ENCODE measurements at regions not wholly inside any gene's neighbourhood (a gene's known extent, or its start where the extent isn't known, plus 50 kb on each side); places are given as distances from the start of the nearest gene placed in this dataset.

DNA sequence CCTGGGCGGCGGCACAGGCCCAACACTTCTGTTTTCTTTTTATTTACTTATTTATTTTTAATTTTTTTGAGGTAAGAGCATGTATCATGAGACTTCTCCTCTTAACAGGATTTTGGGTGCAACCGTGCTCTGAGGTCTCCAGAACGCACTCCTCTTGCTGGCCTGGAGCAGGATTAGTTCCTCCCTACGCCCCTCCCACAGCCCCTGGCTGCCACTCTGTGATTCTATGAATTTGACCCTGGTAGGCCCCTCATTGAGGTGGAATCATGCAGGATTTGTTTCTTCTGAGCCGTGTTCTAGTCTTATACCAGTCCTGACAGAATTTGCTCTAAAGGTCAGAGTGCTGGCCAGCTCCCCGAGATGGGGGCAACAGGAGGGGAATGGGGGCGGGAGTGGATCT, 106.5 kb upstream of the HS6ST1 start:
- Histone ChIP-seq H3K4me1 (ENCODE audit: control insufficient read depth, insufficient read depth, low read length, poor library complexity, severe bottlenecking) (no peaks in the 10 kb centered on the region), H3K36me3 (ENCODE audit: control insufficient read depth, insufficient read depth, low read length) (no peaks in the 10 kb centered on the region), H3K9me3 (ENCODE audit: control insufficient read depth, low read length) (no peaks in the 10 kb centered on the region), H3K27ac (ENCODE audit: insufficient read depth, low read length, poor library complexity, severe bottlenecking) (no peak overlapping the region), H3K4me3 (ENCODE audit: insufficient read depth, low read depth, low read length, poor library complexity, severe bottlenecking) (no peak overlapping the region), H3K27me3 (replicated peaks; ENCODE audit: control insufficient read depth, insufficient read depth, low read length, poor library complexity, severe bottlenecking) (no peaks in the 10 kb centered on the region)
- DNase-seq: no peak

DNA sequence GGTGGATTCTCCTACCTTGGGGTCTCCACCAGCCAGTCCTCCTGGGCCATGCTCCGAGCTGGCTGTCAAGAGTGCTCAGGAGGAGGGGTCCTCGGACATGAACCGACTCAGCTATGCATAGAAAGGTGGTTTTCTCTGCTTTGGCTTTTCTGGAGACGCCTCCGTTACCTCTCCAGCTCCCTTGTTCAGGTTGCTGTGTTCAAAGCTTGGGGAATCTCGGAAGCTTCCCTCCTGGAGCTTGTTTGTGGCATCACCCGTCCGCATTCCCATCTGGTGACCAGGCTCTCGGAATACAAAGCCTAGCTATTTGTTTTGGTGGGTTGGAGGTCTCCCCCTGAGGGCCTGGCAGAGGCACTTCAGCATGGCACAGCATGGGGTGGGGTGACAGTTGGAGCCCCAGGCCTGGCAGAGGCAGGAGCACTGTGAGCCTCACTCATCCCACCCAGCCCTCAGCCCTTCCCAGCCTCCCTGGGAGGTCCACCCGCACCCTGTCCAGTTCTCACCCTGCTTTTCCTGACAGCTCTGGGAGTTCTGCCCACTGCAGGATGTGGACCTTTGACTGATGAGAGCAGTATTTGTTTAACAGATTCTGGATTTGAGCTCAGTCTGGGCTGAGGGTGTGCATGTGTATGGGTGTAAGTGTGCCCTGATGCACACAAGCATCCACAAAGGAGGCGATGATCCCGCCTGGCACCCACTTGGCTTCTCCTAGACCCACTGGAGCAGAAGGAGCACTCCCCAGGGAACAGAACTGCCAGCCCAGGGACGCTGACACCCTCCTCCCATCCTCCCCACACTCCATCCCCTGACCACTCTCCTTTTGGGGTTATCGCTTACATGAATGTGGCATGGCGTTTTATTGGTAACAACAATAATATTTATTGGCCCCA, 107.3 kb upstream of the HS6ST1 start:
- no peak for DNase-seq
- Histone ChIP-seq H3K27ac (ENCODE audit: insufficient read depth, low read length, poor library complexity, severe bottlenecking) (no peak overlapping the region), H3K4me1 (ENCODE audit: control insufficient read depth, insufficient read depth, low read length, poor library complexity, severe bottlenecking) (no peaks in the 10 kb centered on the region), H3K9me3 (ENCODE audit: control insufficient read depth, low read length) (no peaks in the 10 kb centered on the region), H3K27me3 (replicated peaks; ENCODE audit: control insufficient read depth, insufficient read depth, low read length, poor library complexity, severe bottlenecking) (no peaks in the 10 kb centered on the region), H3K36me3 (ENCODE audit: control insufficient read depth, insufficient read depth, low read length) (no peaks in the 10 kb centered on the region), H3K4me3 (ENCODE audit: insufficient read depth, low read depth, low read length, poor library complexity, severe bottlenecking) (no peak overlapping the region)

DNA sequence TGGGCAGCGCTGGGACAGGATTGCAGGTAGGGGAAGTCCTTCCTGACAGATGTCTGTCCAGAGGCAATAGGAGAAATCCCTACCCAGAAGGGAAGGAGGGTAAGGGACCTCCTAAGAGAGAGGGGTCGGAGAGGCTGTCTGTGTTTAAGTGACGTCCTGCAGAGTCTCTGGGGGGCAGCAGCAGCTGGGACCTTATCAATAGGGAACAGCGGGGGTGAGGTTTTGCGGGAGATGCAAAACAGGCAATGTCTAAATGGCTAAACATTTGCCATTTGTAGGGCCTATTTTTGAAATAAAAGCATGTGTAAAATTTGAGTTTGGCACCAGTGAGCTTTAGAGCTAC, 108.7 kb upstream of the HS6ST1 start:
- DNase-seq: no peak
- no peak overlapping the region for H3K27ac ChIP-seq (ENCODE audit: insufficient read depth, low read length, poor library complexity, severe bottlenecking)
- no peaks in the 10 kb centered on the region for H3K36me3 ChIP-seq (ENCODE audit: control insufficient read depth, insufficient read depth, low read length)
- H3K27me3 ChIP-seq (replicated peaks; ENCODE audit: control insufficient read depth, insufficient read depth, low read length, poor library complexity, severe bottlenecking): no peaks in the 10 kb centered on the region
- no peaks in the 10 kb centered on the region for H3K9me3 ChIP-seq (ENCODE audit: control insufficient read depth, low read length)
- H3K4me1 ChIP-seq (ENCODE audit: control insufficient read depth, insufficient read depth, low read length, poor library complexity, severe bottlenecking): no peaks in the 10 kb centered on the region
- H3K4me3 ChIP-seq (ENCODE audit: insufficient read depth, low read depth, low read length, poor library complexity, severe bottlenecking): no peak overlapping the region

GRCh38 chr2:128428415-128428814, 109.7 kb upstream of the HS6ST1 start:
- H3K4me3 ChIP-seq (ENCODE audit: insufficient read depth, low read depth, low read length, poor library complexity, severe bottlenecking): no peak overlapping the region
- no peaks in the 10 kb centered on the region for H3K9me3 ChIP-seq (ENCODE audit: control insufficient read depth, low read length)
- DNase-seq: no peak
- H3K4me1 ChIP-seq (ENCODE audit: control insufficient read depth, insufficient read depth, low read length, poor library complexity, severe bottlenecking): no peaks in the 10 kb centered on the region
- no peaks in the 10 kb centered on the region for H3K36me3 ChIP-seq (ENCODE audit: control insufficient read depth, insufficient read depth, low read length)
- no peaks in the 10 kb centered on the region for H3K27me3 ChIP-seq (replicated peaks; ENCODE audit: control insufficient read depth, insufficient read depth, low read length, poor library complexity, severe bottlenecking)
- no peak overlapping the region for H3K27ac ChIP-seq (ENCODE audit: insufficient read depth, low read length, poor library complexity, severe bottlenecking)

- Histone ChIP-seq H3K27ac (ENCODE audit: insufficient read depth, low read length, poor library complexity, severe bottlenecking) (no peak overlapping the region), H3K36me3 (ENCODE audit: control insufficient read depth, insufficient read depth, low read length) (no peaks in the 10 kb centered on the region), H3K27me3 (replicated peaks; ENCODE audit: control insufficient read depth, insufficient read depth, low read length, poor library complexity, severe bottlenecking) (no peaks in the 10 kb centered on the region), H3K4me1 (ENCODE audit: control insufficient read depth, insufficient read depth, low read length, poor library complexity, severe bottlenecking) (no peaks in the 10 kb centered on the region), H3K4me3 (ENCODE audit: insufficient read depth, low read depth, low read length, poor library complexity, severe bottlenecking) (no peak overlapping the region), H3K9me3 (ENCODE audit: control insufficient read depth, low read length) (no peaks in the 10 kb centered on the region)
- DNase-seq: no peak
These were observed 113.8 kb upstream of the HS6ST1 start for GRCh38 chr2:128432423-128432822.

DNA sequence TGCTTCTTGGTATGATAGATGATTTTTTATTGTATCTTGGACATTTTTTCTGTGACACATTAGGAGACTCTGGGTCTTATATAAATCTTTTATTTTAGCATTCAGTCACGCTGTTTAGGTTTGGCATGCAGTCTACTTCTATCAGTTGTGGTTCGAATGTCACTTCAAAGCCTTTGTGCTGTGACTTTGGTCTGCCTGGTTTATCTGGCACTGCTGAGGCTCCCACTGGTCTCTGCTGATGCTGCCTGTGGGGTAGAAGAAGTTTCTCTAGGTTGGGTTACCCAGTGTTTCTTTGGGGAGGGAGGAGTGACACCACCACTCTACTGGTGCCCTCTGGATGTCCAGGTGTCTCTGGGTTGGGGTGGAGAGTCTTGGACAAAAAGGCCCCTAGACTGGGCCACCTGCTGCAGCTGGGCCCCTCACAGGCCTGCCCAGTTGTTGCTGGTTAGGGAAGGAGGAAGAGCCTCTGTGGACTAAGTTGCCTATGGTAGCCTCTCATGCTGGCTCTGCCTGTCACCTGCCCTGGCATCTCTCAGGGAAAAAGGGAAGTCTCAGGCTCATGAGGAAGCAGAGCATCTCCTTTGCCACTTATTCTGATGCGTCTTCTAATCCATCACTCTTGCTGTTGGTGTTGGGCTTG, 115.4 kb upstream of the HS6ST1 start:
- no peaks in the 10 kb centered on the region for H3K36me3 ChIP-seq (ENCODE audit: control insufficient read depth, insufficient read depth, low read length)
- no peak overlapping the region for H3K27ac ChIP-seq (ENCODE audit: insufficient read depth, low read length, poor library complexity, severe bottlenecking)
- no peaks in the 10 kb centered on the region for H3K9me3 ChIP-seq (ENCODE audit: control insufficient read depth, low read length)
- DNase-seq: no peak
- no peaks in the 10 kb centered on the region for H3K27me3 ChIP-seq (replicated peaks; ENCODE audit: control insufficient read depth, insufficient read depth, low read length, poor library complexity, severe bottlenecking)
- no peaks in the 10 kb centered on the region for H3K4me1 ChIP-seq (ENCODE audit: control insufficient read depth, insufficient read depth, low read length, poor library complexity, severe bottlenecking)
- no peak overlapping the region for H3K4me3 ChIP-seq (ENCODE audit: insufficient read depth, low read depth, low read length, poor library complexity, severe bottlenecking)

DNA sequence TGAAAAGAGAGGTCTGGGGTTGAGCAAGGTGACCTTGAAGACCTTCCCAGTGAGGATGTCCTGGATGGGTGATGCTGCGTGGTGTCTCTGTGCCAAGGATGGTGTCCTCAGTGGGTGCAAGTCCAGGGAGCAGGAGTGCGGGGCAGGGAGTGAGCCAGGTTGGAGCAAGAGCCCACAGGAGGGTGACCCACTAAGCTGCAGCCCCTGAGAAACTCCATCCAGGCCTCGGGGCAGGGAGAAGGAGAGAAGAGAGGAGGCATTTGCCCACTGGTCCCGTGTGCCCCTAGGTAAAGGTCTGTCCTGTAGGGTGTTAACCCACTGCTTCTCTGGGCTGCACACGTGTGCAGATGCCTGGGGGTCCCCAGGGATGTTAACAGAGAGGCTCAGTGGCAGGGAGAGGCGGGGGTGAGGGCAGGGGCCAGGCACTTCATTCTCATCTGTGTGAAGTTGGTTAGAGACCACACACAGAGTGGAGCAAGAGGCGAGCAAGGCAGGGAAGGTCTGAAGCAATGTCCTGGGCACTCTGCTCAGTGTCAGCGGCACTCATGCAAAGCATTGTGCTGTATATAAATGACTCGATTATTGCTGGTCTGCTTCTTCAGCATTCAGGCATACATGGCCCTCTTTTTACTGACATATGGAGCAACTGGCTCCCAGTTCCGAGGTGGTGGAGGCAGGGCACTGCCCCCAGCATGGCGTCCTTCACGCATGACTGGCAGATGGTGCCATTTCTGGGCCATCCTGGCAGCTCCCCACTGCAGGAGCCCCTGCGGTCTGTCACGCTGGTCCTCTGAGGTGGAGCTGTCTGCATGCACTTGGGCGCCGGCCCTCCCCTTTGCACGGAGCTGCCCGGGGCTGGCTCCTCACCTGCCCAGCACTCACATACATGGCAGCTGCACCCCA, 117.2 kb upstream of the HS6ST1 start:
- Histone ChIP-seq H3K9me3 (ENCODE audit: control insufficient read depth, low read length) (no peaks in the 10 kb centered on the region), H3K36me3 (ENCODE audit: control insufficient read depth, insufficient read depth, low read length) (no peaks in the 10 kb centered on the region), H3K27ac (ENCODE audit: insufficient read depth, low read length, poor library complexity, severe bottlenecking) (no peak overlapping the region), H3K27me3 (replicated peaks; ENCODE audit: control insufficient read depth, insufficient read depth, low read length, poor library complexity, severe bottlenecking) (no peaks in the 10 kb centered on the region), H3K4me1 (ENCODE audit: control insufficient read depth, insufficient read depth, low read length, poor library complexity, severe bottlenecking) (no peaks in the 10 kb centered on the region), H3K4me3 (ENCODE audit: insufficient read depth, low read depth, low read length, poor library complexity, severe bottlenecking) (no peak overlapping the region)
- DNase-seq: no peak

- Histone ChIP-seq H3K4me3 (ENCODE audit: insufficient read depth, low read depth, low read length, poor library complexity, severe bottlenecking) (no peak overlapping the region), H3K27me3 (replicated peaks; ENCODE audit: control insufficient read depth, insufficient read depth, low read length, poor library complexity, severe bottlenecking) (no peaks in the 10 kb centered on the region), H3K9me3 (ENCODE audit: control insufficient read depth, low read length) (no peaks in the 10 kb centered on the region), H3K27ac (ENCODE audit: insufficient read depth, low read length, poor library complexity, severe bottlenecking) (no peak overlapping the region), H3K36me3 (ENCODE audit: control insufficient read depth, insufficient read depth, low read length) (no peaks in the 10 kb centered on the region), H3K4me1 (ENCODE audit: control insufficient read depth, insufficient read depth, low read length, poor library complexity, severe bottlenecking) (no peaks in the 10 kb centered on the region)
- no peak for DNase-seq
These were observed 118.0 kb upstream of the HS6ST1 start for GRCh38 chr2:128436479-128437203.

DNA sequence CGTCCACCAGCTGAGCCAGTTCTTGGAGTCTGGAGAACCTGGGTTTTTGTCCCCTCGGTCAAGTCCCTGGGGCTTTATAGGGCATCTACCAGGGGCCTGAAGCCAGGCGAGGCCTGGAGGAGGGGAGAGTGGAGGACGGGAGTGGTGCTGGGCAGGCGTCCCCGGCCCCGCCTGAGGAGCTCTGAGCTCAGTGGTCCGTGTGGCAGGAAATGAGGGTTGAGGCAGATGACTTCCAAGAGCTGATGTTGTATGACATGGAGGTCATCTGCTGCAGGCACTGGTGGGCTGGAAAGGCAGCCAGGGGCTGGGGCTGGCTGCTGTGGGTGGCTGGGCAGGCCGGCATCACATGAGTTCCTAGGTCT, 118.5 kb upstream of the HS6ST1 start:
- Histone ChIP-seq H3K9me3 (ENCODE audit: control insufficient read depth, low read length) (no peaks in the 10 kb centered on the region), H3K4me1 (ENCODE audit: control insufficient read depth, insufficient read depth, low read length, poor library complexity, severe bottlenecking) (no peaks in the 10 kb centered on the region), H3K36me3 (ENCODE audit: control insufficient read depth, insufficient read depth, low read length) (no peaks in the 10 kb centered on the region), H3K4me3 (ENCODE audit: insufficient read depth, low read depth, low read length, poor library complexity, severe bottlenecking) (no peak overlapping the region), H3K27me3 (replicated peaks; ENCODE audit: control insufficient read depth, insufficient read depth, low read length, poor library complexity, severe bottlenecking) (no peaks in the 10 kb centered on the region), H3K27ac (ENCODE audit: insufficient read depth, low read length, poor library complexity, severe bottlenecking) (no peak overlapping the region)
- DNase-seq: no peak
